Type B pancreatic cell (in vitro differentiated cells): ENCODE measurements at regions not wholly inside any gene's neighbourhood (a gene's known extent, or its start where the extent isn't known, plus 50 kb on each side); places are given as distances from the start of the nearest gene placed in this dataset.

ENCODE experiments used
- DNase-seq: peaks from one replicate; pipeline ENCODE4 v3.0.0; 2021; ENCODE audit warnings: mixed read lengths; ENCODE audit not compliant: unreplicated experiment; ENCODE audit errors: extremely low spot score
- H3K27ac Mint-ChIP-seq: 2 replicates; pipeline ENCODE4 v1.8.0; 2021; ENCODE audit warnings: mild to moderate bottlenecking, mixed read lengths
- H3K27me3 Mint-ChIP-seq: 2 replicates; pipeline ENCODE4 v1.8.0; 2021; ENCODE audit warnings: mixed read lengths
- H3K36me3 Mint-ChIP-seq: 2 replicates; pipeline ENCODE4 v1.8.0; 2021; ENCODE audit warnings: mixed read lengths
- H3K4me1 Mint-ChIP-seq: one replicate; pipeline ENCODE4 v1.8.0; 2021; ENCODE audit warnings: mixed read lengths; ENCODE audit not compliant: unreplicated experiment
- H3K4me3 Mint-ChIP-seq: 2 replicates; pipeline ENCODE4 v1.8.0; 2021; ENCODE audit warnings: mild to moderate bottlenecking, mixed read lengths
- H3K9me3 Mint-ChIP-seq: 2 replicates; pipeline ENCODE4 v1.8.0; 2021; ENCODE audit warnings: mixed read lengths
- TF ChIP-seq, protein P1 (sequence below): fragments of 200-600 bp; sonication (generic); conservative IDR thresholded peaks from 2 replicates; pipeline ENCODE4 v1.5.0; 2021; ENCODE audit warnings: antibody characterized with exemption, mild to moderate bottlenecking

DNA sequence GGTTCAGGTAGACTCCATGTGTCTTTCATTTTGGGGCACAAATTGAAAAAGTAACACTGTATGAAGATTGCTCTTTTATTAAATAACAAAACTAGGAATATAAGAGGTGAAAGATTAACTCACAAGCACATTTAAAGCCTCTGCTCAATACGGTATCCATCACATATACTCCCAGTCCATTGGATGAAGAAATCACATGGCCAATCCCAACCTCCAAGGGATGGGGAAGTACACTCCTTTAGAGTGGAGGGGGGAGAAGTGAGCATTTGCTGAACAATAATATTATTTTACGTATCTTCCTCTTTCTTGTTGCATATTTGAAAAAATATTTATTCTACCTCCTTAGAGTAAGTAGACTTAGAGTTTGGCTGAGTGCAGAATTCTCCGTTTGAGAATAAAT, 316.5 kb downstream of the LMX1A start:
- no peak overlapping the region for H3K4me3 Mint-ChIP-seq
- TF ChIP-seq, protein P1, sequence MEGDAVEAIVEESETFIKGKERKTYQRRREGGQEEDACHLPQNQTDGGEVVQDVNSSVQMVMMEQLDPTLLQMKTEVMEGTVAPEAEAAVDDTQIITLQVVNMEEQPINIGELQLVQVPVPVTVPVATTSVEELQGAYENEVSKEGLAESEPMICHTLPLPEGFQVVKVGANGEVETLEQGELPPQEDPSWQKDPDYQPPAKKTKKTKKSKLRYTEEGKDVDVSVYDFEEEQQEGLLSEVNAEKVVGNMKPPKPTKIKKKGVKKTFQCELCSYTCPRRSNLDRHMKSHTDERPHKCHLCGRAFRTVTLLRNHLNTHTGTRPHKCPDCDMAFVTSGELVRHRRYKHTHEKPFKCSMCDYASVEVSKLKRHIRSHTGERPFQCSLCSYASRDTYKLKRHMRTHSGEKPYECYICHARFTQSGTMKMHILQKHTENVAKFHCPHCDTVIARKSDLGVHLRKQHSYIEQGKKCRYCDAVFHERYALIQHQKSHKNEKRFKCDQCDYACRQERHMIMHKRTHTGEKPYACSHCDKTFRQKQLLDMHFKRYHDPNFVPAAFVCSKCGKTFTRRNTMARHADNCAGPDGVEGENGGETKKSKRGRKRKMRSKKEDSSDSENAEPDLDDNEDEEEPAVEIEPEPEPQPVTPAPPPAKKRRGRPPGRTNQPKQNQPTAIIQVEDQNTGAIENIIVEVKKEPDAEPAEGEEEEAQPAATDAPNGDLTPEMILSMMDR: no peak
- no peak for DNase-seq
- no peaks in the 10 kb centered on the region for H3K9me3 Mint-ChIP-seq
- H3K27me3 Mint-ChIP-seq: no peaks in the 10 kb centered on the region
- H3K36me3 Mint-ChIP-seq: no peaks in the 10 kb centered on the region
- H3K27ac Mint-ChIP-seq: no peak overlapping the region
- H3K4me1 Mint-ChIP-seq: no peaks in the 10 kb centered on the region

DNA sequence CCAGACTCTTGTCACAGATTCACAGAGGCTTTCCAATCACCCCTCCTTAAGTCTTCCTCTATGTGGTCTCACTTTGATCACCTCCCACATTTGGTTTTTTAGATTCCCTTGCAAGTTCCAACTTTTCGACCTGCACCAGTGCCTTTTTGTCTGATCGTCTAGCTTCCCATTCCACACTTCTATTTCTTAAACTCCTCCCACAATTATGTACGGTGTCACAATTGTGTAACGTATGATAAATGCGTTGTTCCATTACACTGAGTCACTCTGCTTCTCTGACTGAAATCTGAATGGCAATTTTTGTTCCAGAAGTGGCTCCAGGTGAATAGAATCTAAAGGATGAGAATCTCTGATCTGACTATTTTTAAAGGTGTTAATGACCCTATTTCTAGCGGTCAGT, 320.1 kb downstream of the LMX1A start:
- Mint-ChIP-seq H3K4me1 (no peaks in the 10 kb centered on the region), H3K9me3 (no peaks in the 10 kb centered on the region), H3K27ac (no peak overlapping the region), H3K27me3 (no peaks in the 10 kb centered on the region), H3K36me3 (no peaks in the 10 kb centered on the region), H3K4me3 (no peak overlapping the region)
- TF ChIP-seq, protein P1: no peak
- DNase-seq: no peak

DNA sequence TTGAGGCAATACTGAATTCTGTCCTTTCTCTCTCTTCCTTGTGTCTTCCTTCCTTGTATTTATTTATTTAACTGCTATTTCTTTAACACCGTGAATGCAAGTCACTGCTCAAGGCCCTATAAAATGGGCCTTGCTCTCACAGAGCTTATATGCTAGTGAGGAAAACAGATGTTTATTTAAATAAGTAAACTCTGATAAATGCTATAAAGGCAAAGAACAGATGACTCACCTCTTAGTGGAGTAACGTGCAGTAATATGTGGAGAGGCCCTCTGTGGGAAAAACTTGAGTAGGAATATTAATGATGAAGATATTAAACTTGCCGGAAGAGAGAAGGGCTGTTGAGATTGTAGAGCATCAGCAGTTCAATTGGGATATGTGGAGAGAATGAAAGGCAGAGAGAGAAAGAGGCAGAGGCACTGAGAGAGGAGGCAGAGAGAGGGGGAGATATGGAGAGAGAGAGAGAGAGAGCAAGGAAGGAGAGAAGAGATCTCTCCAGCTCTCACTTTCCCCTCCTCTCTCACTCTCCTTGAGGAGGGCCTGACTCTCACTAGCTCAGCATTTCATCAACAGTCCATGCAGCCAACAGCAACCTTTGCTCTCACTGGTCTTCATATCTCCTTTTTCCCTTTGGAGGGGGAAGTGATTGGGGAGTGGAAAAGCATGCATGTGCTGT, 322.2 kb downstream of the LMX1A start:
- no peak for DNase-seq
- no peak overlapping the region for H3K4me3 Mint-ChIP-seq
- H3K27me3 Mint-ChIP-seq: no peaks in the 10 kb centered on the region
- H3K9me3 Mint-ChIP-seq: no peaks in the 10 kb centered on the region
- no peaks in the 10 kb centered on the region for H3K4me1 Mint-ChIP-seq
- TF ChIP-seq, protein P1: no peak
- no peak overlapping the region for H3K27ac Mint-ChIP-seq
- no peaks in the 10 kb centered on the region for H3K36me3 Mint-ChIP-seq

DNA sequence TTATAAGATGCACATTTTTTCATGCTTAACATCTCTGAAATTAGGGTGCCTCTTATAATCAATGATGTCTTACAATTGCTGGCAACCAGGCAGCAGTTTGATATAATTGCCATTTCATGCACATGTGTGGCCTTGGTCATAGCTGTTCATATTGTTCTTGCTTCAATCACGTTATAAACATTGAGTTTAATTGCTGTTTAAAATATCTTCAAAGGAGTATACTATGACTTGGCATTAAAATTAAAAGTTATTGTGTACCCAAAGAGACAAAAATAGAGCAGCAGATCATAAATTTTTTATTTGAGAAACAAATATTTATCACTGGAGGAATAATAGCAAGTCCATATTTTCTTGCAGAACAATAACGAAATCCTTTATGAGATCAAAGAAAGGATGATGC, 325.5 kb downstream of the LMX1A start:
- Mint-ChIP-seq H3K36me3 (no peaks in the 10 kb centered on the region), H3K27ac (no peak overlapping the region), H3K27me3 (peaks cover 3% of the 10 kb centered on the region)

DNA sequence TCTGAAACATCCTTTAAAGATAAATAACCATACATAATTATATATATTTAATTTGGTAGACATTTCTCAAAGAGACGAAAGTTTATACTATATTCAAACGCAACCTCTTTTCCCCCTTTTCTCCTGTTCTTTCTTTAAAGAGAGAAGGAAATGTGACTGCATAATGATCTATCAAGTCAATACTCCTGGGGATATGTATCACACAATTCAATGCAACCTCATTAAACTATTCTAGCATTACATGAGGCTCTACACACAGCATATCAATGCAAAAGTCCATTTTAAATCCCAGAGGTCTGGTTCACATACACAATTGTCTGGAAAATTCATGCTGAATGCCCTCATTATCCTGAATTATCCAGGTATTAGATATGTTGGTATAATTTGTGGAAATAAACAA, 330.7 kb downstream of the LMX1A start:
- Mint-ChIP-seq H3K4me3 (no peak overlapping the region), H3K27me3 (peaks cover 6% of the 10 kb centered on the region), H3K4me1 (no peaks in the 10 kb centered on the region), H3K36me3 (no peaks in the 10 kb centered on the region), H3K27ac (no peak overlapping the region), H3K9me3 (peaks cover 13% of the 10 kb centered on the region)
- TF ChIP-seq, protein P1: no peak
- DNase-seq: no peak

More for the DNA sequence above, 325.5 kb downstream of the LMX1A start:
- Mint-ChIP-seq H3K4me3 (no peak overlapping the region), H3K4me1 (no peaks in the 10 kb centered on the region), H3K9me3 (no peaks in the 10 kb centered on the region)
- TF ChIP-seq, protein P1: no peak
- DNase-seq: no peak

DNA sequence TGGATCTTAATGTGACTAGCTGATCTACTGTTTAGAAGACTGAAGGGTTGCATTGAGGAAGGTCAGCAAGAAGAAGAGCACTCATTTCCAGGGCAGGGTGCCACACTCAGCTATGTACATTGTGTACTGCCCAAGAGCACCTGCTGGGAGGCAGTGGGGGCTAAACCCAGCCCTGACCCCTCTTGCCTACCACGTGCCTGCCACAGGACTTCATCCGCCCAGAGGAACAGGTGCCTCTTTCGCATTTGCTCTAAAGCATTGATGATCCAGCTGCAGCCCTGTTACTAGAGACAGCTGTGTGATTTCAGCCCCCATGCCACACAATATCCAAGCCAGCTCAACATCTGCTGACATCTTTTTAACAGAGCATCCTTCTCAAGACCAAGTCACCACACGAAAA, 341.8 kb downstream of the LMX1A start:
- peaks cover 3% of the 10 kb centered on the region for H3K27me3 Mint-ChIP-seq
- no peak overlapping the region for H3K27ac Mint-ChIP-seq
- no peaks in the 10 kb centered on the region for H3K9me3 Mint-ChIP-seq
- DNase-seq: no peak
- TF ChIP-seq, protein P1: no peak
- no peak overlapping the region for H3K4me3 Mint-ChIP-seq
- no peaks in the 10 kb centered on the region for H3K36me3 Mint-ChIP-seq
- no peaks in the 10 kb centered on the region for H3K4me1 Mint-ChIP-seq
